ENCODE measurements at regions not wholly inside any gene's neighbourhood (a gene's known extent, or its start where the extent isn't known, plus 50 kb on each side); places are given as distances from the start of the nearest gene placed in this dataset.

DNA sequence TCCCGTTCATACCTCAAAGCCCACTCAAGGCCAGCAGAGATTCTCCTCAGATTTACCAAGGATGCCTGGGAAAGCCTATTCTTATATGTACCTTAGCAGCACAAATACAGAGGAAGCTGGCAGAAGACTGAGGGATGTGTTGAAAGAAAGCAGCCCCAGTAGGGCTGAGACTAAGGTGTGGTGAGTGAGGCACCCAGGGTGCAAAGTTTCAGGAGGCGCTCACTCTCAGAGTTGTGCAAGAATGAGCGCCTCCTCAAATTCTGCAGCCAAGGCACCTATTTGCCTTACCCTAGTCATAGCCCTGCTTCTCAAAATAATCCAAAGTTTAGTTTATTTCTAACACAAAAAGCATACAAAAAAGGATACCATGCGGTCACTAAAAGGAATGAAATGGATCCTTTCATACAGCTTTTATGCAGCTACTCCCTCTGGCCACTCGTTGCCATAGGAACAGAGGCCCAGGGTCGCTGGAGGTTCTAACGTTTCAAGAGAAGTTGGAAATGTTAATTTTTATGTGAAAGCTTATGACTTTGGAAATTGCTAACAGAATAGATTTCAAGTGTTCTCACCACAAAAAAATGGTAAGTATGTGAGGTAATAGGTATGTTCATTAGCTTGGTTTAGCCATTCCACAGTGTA, 79.7 kb upstream of the SMIM23 start:
- ChIA-PET POLR2A (interaction anchor here (0.5 to 0.6 kb wide), 2 partner anchors 197 to 276 kb away, joined by 3 to 6 read pairs; no protein-coding TSS in a partner anchor), CTCF (ENCODE audit: unreplicated experiment) (no interaction called here)
- Histone ChIP-seq H3K9me3 (ENCODE audit: low read length) (no peaks in the 10 kb centered on the region), H3K9me2 (ENCODE audit: insufficient read depth, low read length) (no peaks in the 10 kb centered on the region), H3K4me1 (ENCODE audit: insufficient read depth, low read length, poor library complexity, severe bottlenecking) (no peaks in the 10 kb centered on the region), H3K4me3 (ENCODE audit: low read depth, low read length, poor library complexity, severe bottlenecking) (no peak overlapping the region), H3K36me3 (ENCODE audit: insufficient read depth, low read length) (no peaks in the 10 kb centered on the region), H4K20me1 (ENCODE audit: insufficient read depth, low read length) (no peaks in the 10 kb centered on the region), H3K79me2 (ENCODE audit: insufficient read depth, low read depth, low read length) (no peaks in the 10 kb centered on the region), H3K4me2 (ENCODE audit: low read length) (no peak overlapping the region), H3K27ac (ENCODE audit: low read depth, low read length, poor library complexity, severe bottlenecking) (no peak overlapping the region), H2AFZ (ENCODE audit: low read length) (no peak overlapping the region)
- DNase-seq (ENCODE audit: low spot score), result no peak
- intact Hi-C loops (cut with micrococcal nuclease; ENCODE audit: unreplicated experiment), result no loop called here
- TF ChIP-seq, protein P1, sequence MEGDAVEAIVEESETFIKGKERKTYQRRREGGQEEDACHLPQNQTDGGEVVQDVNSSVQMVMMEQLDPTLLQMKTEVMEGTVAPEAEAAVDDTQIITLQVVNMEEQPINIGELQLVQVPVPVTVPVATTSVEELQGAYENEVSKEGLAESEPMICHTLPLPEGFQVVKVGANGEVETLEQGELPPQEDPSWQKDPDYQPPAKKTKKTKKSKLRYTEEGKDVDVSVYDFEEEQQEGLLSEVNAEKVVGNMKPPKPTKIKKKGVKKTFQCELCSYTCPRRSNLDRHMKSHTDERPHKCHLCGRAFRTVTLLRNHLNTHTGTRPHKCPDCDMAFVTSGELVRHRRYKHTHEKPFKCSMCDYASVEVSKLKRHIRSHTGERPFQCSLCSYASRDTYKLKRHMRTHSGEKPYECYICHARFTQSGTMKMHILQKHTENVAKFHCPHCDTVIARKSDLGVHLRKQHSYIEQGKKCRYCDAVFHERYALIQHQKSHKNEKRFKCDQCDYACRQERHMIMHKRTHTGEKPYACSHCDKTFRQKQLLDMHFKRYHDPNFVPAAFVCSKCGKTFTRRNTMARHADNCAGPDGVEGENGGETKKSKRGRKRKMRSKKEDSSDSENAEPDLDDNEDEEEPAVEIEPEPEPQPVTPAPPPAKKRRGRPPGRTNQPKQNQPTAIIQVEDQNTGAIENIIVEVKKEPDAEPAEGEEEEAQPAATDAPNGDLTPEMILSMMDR (conservative IDR thresholded peaks at IDR 0.05; ENCODE audit: low read length), result no peak
- no peak for TF ChIP-seq EZH2phosphoT487 (IDR thresholded peaks at IDR 0.05; ENCODE audit: borderline replicate concordance, low read depth, low read length)
- no TSS peak for BruUV-seq (replicated peaks)

- H4K20me1 ChIP-seq (ENCODE audit: insufficient read depth, low read length), result no peaks in the 10 kb centered on the region
- no peaks in the 10 kb centered on the region for H3K79me2 ChIP-seq (ENCODE audit: insufficient read depth, low read depth, low read length)
- no peak overlapping the region for H3K4me3 ChIP-seq (ENCODE audit: low read depth, low read length, poor library complexity, severe bottlenecking)
- no peak for DNase-seq (ENCODE audit: low spot score)
- no peaks in the 10 kb centered on the region for H3K9me2 ChIP-seq (ENCODE audit: insufficient read depth, low read length)
- TF ChIP-seq, protein P1 (conservative IDR thresholded peaks at IDR 0.05; ENCODE audit: low read length), result no peak
- no peak for TF ChIP-seq EZH2phosphoT487 (IDR thresholded peaks at IDR 0.05; ENCODE audit: borderline replicate concordance, low read depth, low read length)
- no peak overlapping the region for H3K4me2 ChIP-seq (ENCODE audit: low read length)
- no TSS peak for BruUV-seq (replicated peaks)
- H3K36me3 ChIP-seq (ENCODE audit: insufficient read depth, low read length), result no peaks in the 10 kb centered on the region
- H3K27ac ChIP-seq (ENCODE audit: low read depth, low read length, poor library complexity, severe bottlenecking), result no peak overlapping the region
- no peaks in the 10 kb centered on the region for H3K4me1 ChIP-seq (ENCODE audit: insufficient read depth, low read length, poor library complexity, severe bottlenecking)
- ChIA-PET POLR2A (no interaction called here), CTCF (ENCODE audit: unreplicated experiment) (no interaction called here)
- intact Hi-C loops (cut with micrococcal nuclease; ENCODE audit: unreplicated experiment), result no loop called here
- no peak overlapping the region for H2AFZ ChIP-seq (ENCODE audit: low read length)
- no peaks in the 10 kb centered on the region for H3K9me3 ChIP-seq (ENCODE audit: low read length)
Measured at GRCh38 chr5:171706736-171707441, 78.7 kb upstream of the SMIM23 start.

- Histone ChIP-seq H3K4me2 (ENCODE audit: low read length) (no peak overlapping the region), H2AFZ (ENCODE audit: low read length) (no peak overlapping the region), H3K27ac (ENCODE audit: low read depth, low read length, poor library complexity, severe bottlenecking) (no peak overlapping the region), H4K20me1 (ENCODE audit: insufficient read depth, low read length) (no peaks in the 10 kb centered on the region), H3K4me3 (ENCODE audit: low read depth, low read length, poor library complexity, severe bottlenecking) (no peak overlapping the region), H3K36me3 (ENCODE audit: insufficient read depth, low read length) (no peaks in the 10 kb centered on the region), H3K9me3 (ENCODE audit: low read length) (no peaks in the 10 kb centered on the region), H3K9me2 (ENCODE audit: insufficient read depth, low read length) (no peaks in the 10 kb centered on the region), H3K4me1 (ENCODE audit: insufficient read depth, low read length, poor library complexity, severe bottlenecking) (no peaks in the 10 kb centered on the region), H3K79me2 (ENCODE audit: insufficient read depth, low read depth, low read length) (no peaks in the 10 kb centered on the region)
- ChIA-PET CTCF (ENCODE audit: unreplicated experiment) (no interaction called here), POLR2A (no interaction called here)
- intact Hi-C loops (cut with micrococcal nuclease; ENCODE audit: unreplicated experiment), result no loop called here
- no TSS peak for BruUV-seq (replicated peaks)
- no peak for DNase-seq (ENCODE audit: low spot score)
- TF ChIP-seq, protein P1 (conservative IDR thresholded peaks at IDR 0.05; ENCODE audit: low read length), result no peak
- no peak for TF ChIP-seq EZH2phosphoT487 (IDR thresholded peaks at IDR 0.05; ENCODE audit: borderline replicate concordance, low read depth, low read length)
Measured at GRCh38 chr5:171707442-171707792, 78.2 kb upstream of the SMIM23 start.

All from OCI-LY7 (cell line).